Spleen (tissue), 11 donors: ENCODE measurements at regions not wholly inside any gene's neighbourhood (a gene's known extent, or its start where the extent isn't known, plus 50 kb on each side); places are given as distances from the start of the nearest gene placed in this dataset.
"Not testable (repeated sequence)": the region's sequence is repeated elsewhere in the genome, so short reads cannot be mapped to it uniquely, and the experiment has no call there.

ENCODE experiments used
- DNase-seq: peaks from one replicate; pipeline ENCODE4 v3.0.0-alpha.2; 2020
- H3K27ac ChIP-seq, 8 donors: fragments of 200-600 bp; sonication (generic) in 7 of 8; 1 replicate in 4 of 8; 2 replicates in 4 of 8; pipeline versions ENCODE4 v1.5.0 to v1.8.0; 2016 to 2021; ENCODE audit warnings: inconsistent platforms in 4 of 8, mild to moderate bottlenecking in 4 of 8, moderate library complexity in 1 of 8
- H3K27me3 ChIP-seq, 7 donors: fragments of 200-600 bp; sonication (generic) in 6 of 7; replicated peaks in 1 of 7; 1 replicate in 4 of 7; 2 replicates in 3 of 7; pipeline versions ENCODE4 v1.5.0 to v1.8.0; 2016 to 2021; ENCODE audit warnings: inconsistent platforms in 3 of 7, mild to moderate bottlenecking in 1 of 7
- H3K36me3 ChIP-seq, 6 donors: fragments of 200-600 bp; sonication (generic) in 5 of 6; 1 replicate in 4 of 6; 2 replicates in 2 of 6; pipeline versions ENCODE4 v1.5.0 to v1.8.0; 2016 to 2021; ENCODE audit warnings: inconsistent platforms in 2 of 6
- H3K4me1 ChIP-seq, 6 donors: fragments of 200-600 bp; sonication (generic) in 5 of 6; 1 replicate in 3 of 6; 2 replicates in 3 of 6; pipeline versions ENCODE4 v1.5.0 to v1.8.0; 2016 to 2021; ENCODE audit warnings: inconsistent platforms in 3 of 6
- H3K4me3 ChIP-seq, 8 donors: fragments of 200-600 bp; sonication (generic) in 7 of 8; 1 replicate in 4 of 8; 2 replicates in 4 of 8; pipeline versions ENCODE4 v1.5.0 to v1.8.0; 2016 to 2021; ENCODE audit warnings: inconsistent platforms in 4 of 8, mild to moderate bottlenecking in 4 of 8, moderate library complexity in 2 of 8
- H3K9me3 ChIP-seq, 8 donors: fragments of 200-600 bp; sonication (generic) in 7 of 8; 1 replicate in 4 of 8; 2 replicates in 4 of 8; pipeline versions ENCODE4 v1.5.0 to v1.8.0; 2016 to 2021; ENCODE audit warnings: inconsistent platforms in 4 of 8
- CTCF ChIP-seq, 11 experiments: fragments of 200-600 bp in 7 of 11; fragments of 450-650 bp in 4 of 11; sonication (generic) in 4 of 11; IDR thresholded peaks in 8 of 11; conservative IDR thresholded peaks in 3 of 11; 1 replicate in 7 of 11; 2 replicates in 4 of 11; pipeline versions ENCODE4 v1.4.0 to v1.8.0; 2016 to 2021; ENCODE audit warnings: antibody characterized with exemption in 11 of 11, inconsistent platforms in 4 of 11, mild to moderate bottlenecking in 1 of 11
- POLR2A ChIP-seq, 3 donors: fragments of 450-650 bp; IDR thresholded peaks; one replicate each; pipeline ENCODE4 v1.5.1; 2017; ENCODE audit warnings: antibody characterized with exemption in 3 of 3, mild to moderate bottlenecking in 1 of 3
- POLR2AphosphoS5 ChIP-seq, 3 donors: sonication (generic); formaldehyde crosslinking; IDR thresholded peaks; one replicate each; pipeline ENCODE4 v1.5.1; 2017; ENCODE audit warnings: antibody characterized with exemption in 3 of 3
- WGBS, 5 donors: extraction: QIAGEN DNeasy Blood & Tissue Kit in 3 of 5; methylation state at CpG; one replicate each; pipeline versions ENCODE4 v1.1.5 to v1.1.7; 2013 to 2018; 5-methylcytosine and 5-hydroxymethylcytosine counted together
- intact Hi-C: fragments of 100-400 bp; cut with DNase I; formaldehyde crosslinking; loops from one replicate; pipeline ENCODE4 v1.15.0; 2023; ENCODE audit warnings: low total_unique reads
- donor health status: healthy with polysubstance abuse.
- donor health status: DM: no; HTN: no; CAD: no; lungs with moderate emphysema.
- donor health status: DM: no; HTN: no; CAD: no.
- donor health status: Bipolar disorder and iron deficiency.
- donor health status: healthy.
- donor health status: DM: no; HTN: no; CAD: no.
- donor health status: DM: yes; HTN: yes; CAD: no.

- Histone ChIP-seq H3K4me3 (no peak overlapping the region), H3K4me1 (no peaks in the 10 kb centered on the region), H3K36me3 (no peaks in the 10 kb centered on the region), H3K9me3 (peaks cover 0 to 23% (median 2%) of the 10 kb centered on the region in 8 donors), H3K27me3 (no peaks in the 10 kb centered on the region), H3K27ac (no peak overlapping the region)
- no peak for TF ChIP-seq POLR2AphosphoS5 (IDR thresholded peaks at IDR 0.05)
- no peak for TF ChIP-seq POLR2A (IDR thresholded peaks at IDR 0.05)
- no peak for TF ChIP-seq CTCF (IDR thresholded peaks at IDR 0.05 in 8 of 11, conservative IDR thresholded peaks at IDR 0.05 in 3 of 11)
- intact Hi-C loops, result no loop called here
- WGBS, 5 donors, result 67 to 97% (median 86%) methylated on average over 2 of the region's 2 CpGs
- no peak for DNase-seq
Measured at GRCh38 chrX:40224658-40225057, 126.9 kb upstream of the BCOR start.

- H3K27ac ChIP-seq, H3K27me3 ChIP-seq, intact Hi-C loops, H3K36me3 ChIP-seq, H3K4me1 ChIP-seq, H3K4me3 ChIP-seq, DNase-seq: not testable (repeated sequence)
- H3K9me3 ChIP-seq, result peaks cover 0 to 23% (median 2%) of the 10 kb centered on the region in 8 donors
Measured at GRCh38 chrX:40222612-40223011, 124.9 kb upstream of the BCOR start.

DNA sequence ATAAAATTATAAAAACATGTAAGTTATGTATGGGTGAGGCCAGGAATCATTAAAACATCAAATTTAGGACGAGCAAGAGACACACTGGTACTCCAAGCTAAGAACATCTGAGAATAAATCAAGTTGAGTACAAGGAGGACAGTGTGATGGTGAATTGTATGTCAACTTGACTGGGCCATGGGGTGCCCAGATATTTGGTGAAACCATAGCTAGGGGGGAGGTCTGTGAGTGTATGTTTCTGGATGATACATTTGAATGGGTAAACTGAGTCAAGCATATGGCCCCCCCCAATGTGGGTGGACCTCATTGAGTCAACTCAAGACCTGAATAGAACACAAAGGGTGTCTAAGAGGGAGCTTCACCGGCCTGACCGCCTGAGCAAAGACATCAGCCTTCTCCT lies 115.3 kb upstream of the BCOR start:
- H3K36me3 ChIP-seq, result no peaks in the 10 kb centered on the region
- TF ChIP-seq POLR2A (IDR thresholded peaks at IDR 0.05) (no peak), CTCF (IDR thresholded peaks at IDR 0.05 in 8 of 11, conservative IDR thresholded peaks at IDR 0.05 in 3 of 11) (no peak), POLR2AphosphoS5 (IDR thresholded peaks at IDR 0.05) (no peak)
- no peak overlapping the region for H3K27ac ChIP-seq
- 71 to 96% (median 85%) methylated on average over 3 of the region's 3 CpGs for WGBS, 5 donors
- no peaks in the 10 kb centered on the region for H3K27me3 ChIP-seq
- H3K9me3 ChIP-seq, result peaks cover 0 to 26% (median 0%) of the 10 kb centered on the region in 8 donors
- H3K4me3 ChIP-seq, result no peak overlapping the region
- DNase-seq, result peak; percentile 43
- intact Hi-C loops, result no loop called here
- peaks cover 0 to 4% (median 0%) of the 10 kb centered on the region in 6 donors for H3K4me1 ChIP-seq

DNA sequence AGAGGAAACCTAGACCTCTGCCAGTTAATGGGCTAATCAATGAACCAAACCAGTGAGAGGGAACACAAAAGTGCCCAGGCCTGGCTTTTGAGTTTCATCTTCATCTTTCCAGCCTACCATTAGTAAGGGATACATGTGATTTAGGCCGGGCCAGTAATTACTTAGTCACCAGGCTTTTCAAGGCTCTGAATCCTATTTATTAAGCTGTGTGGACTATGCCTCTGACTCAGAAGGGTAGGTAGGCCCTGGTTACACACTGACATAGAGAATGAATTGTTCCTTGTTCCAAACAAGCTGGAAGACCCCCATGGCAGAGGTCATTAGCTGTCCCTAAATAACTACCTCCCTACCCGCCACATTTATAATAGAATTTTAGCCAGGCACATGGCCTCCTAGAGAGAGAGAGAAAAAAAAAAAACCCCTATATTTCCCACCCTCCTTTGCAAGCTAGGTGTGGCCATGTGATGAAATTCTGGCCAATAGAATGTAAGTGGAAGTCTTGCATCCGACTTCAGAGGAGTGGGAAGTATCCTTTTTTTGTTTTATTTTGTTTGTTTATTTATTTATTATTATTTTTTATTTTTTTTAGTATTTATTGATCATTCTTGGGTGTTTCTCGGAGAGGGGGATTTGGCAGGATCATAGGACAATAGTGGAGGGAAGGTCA lies 112.3 kb upstream of the BCOR start:
- Histone ChIP-seq H3K4me3 (no peak overlapping the region), H3K4me1 (peaks cover 0 to 13% (median 0%) of the 10 kb centered on the region in 6 donors), H3K9me3 (peaks cover 0 to 24% (median 0%) of the 10 kb centered on the region in 8 donors), H3K36me3 (no peaks in the 10 kb centered on the region), H3K27me3 (no peaks in the 10 kb centered on the region), H3K27ac (no peak overlapping the region)
- intact Hi-C loops, result no loop called here
- TF ChIP-seq CTCF (IDR thresholded peaks at IDR 0.05 in 8 of 11, conservative IDR thresholded peaks at IDR 0.05 in 3 of 11) (no peak), POLR2AphosphoS5 (IDR thresholded peaks at IDR 0.05) (no peak), POLR2A (IDR thresholded peaks at IDR 0.05) (no peak)
- WGBS, 5 donors, result 78 to 90% (median 88%) methylated on average over 4 of the region's 4 CpGs
- DNase-seq, result no peak
